SK-N-SH treated with all-trans-retinoic acid at 6 μM for 48 hours (cell line): ENCODE measurements at regions not wholly inside any gene's neighbourhood (a gene's known extent, or its start where the extent isn't known, plus 50 kb on each side); places are given as distances from the start of the nearest gene placed in this dataset.

Experiments
- ATAC-seq: fragments of 200-7000 bp; cut with Tn5 transposase; 3 replicates; pipeline ENCODE4 v1.9.1; 2020; ENCODE audit warnings: mild to moderate bottlenecking, moderate library complexity
- CREB5 ChIP-seq: fragments of 250-450 bp; sonication (Bioruptor Pico); IDR thresholded peaks from 2 replicates; pipeline ENCODE4 v1.5.1; 2020; ENCODE audit warnings: low read depth, mild to moderate bottlenecking, moderate library complexity
- CSDC2 ChIP-seq: fragments of 250-450 bp; sonication (Bioruptor Pico); IDR thresholded peaks from 2 replicates; pipeline ENCODE4 v1.5.0; 2020; ENCODE audit warnings: mild to moderate bottlenecking, moderate library complexity
- CSRNP3 ChIP-seq: fragments of 250-450 bp; sonication (Bioruptor Pico); IDR thresholded peaks from 2 replicates; pipeline ENCODE4 v1.5.1; 2021; ENCODE audit warnings: mild to moderate bottlenecking, moderate library complexity
- ESRRG ChIP-seq: fragments of 250-450 bp; sonication (Bioruptor Pico); IDR thresholded peaks from 2 replicates; pipeline ENCODE4 v1.6.1; 2021; ENCODE audit warnings: mild to moderate bottlenecking
- GLIS3 ChIP-seq: fragments of 250-450 bp; sonication (Bioruptor Pico); IDR thresholded peaks from 2 replicates; pipeline ENCODE4 v1.5.0; 2020; ENCODE audit warnings: mild to moderate bottlenecking, moderate library complexity
- ISL1 ChIP-seq: fragments of 250-450 bp; sonication (Bioruptor Pico); IDR thresholded peaks from 2 replicates; pipeline ENCODE4 v2.1.2; 2022; ENCODE audit warnings: mild to moderate bottlenecking, moderate library complexity
- OSR1 ChIP-seq: fragments of 250-450 bp; sonication (Bioruptor Pico); IDR thresholded peaks from 2 replicates; pipeline ENCODE4 v1.8.0; 2022; ENCODE audit warnings: moderate library complexity, mild to moderate bottlenecking, inconsistent platforms
- PATZ1 ChIP-seq: fragments of 250-450 bp; sonication (Bioruptor Pico); IDR thresholded peaks from 2 replicates; pipeline ENCODE4 v1.8.0; 2020; ENCODE audit warnings: mild to moderate bottlenecking, moderate library complexity, borderline replicate concordance
- PPARA ChIP-seq: fragments of 250-450 bp; sonication (Bioruptor Pico); IDR thresholded peaks from 2 replicates; pipeline ENCODE4 v1.5.0; 2020; ENCODE audit warnings: mild to moderate bottlenecking, borderline replicate concordance
- SNAI2 ChIP-seq: fragments of 250-450 bp; sonication (Bioruptor Pico); IDR thresholded peaks from 2 replicates; pipeline ENCODE4 v1.5.0; 2020; ENCODE audit warnings: mild to moderate bottlenecking, moderate library complexity
- TCF4 ChIP-seq: fragments of 250-450 bp; sonication (Bioruptor Pico); IDR thresholded peaks from 2 replicates; pipeline ENCODE4 v1.8.0; 2021; ENCODE audit warnings: mild to moderate bottlenecking, moderate library complexity, borderline replicate concordance
- TOX ChIP-seq: fragments of 250-450 bp; sonication (Bioruptor Pico); IDR thresholded peaks from 2 replicates; pipeline ENCODE4 v1.8.0; 2021; ENCODE audit warnings: mild to moderate bottlenecking, moderate library complexity, borderline replicate concordance
- TSHZ2 ChIP-seq: fragments of 250-450 bp; sonication (Bioruptor Pico); IDR thresholded peaks from 2 replicates; pipeline ENCODE4 v1.5.0; 2020; ENCODE audit warnings: mild to moderate bottlenecking, moderate library complexity
- ZC3H10 ChIP-seq: fragments of 250-450 bp; sonication (Bioruptor Pico); IDR thresholded peaks from 2 replicates; pipeline ENCODE4 v1.5.1; 2021; ENCODE audit warnings: mild to moderate bottlenecking, moderate library complexity
- ZFP3 ChIP-seq: fragments of 250-450 bp; sonication (Bioruptor Pico); IDR thresholded peaks from 2 replicates; pipeline ENCODE4 v1.5.0; 2020; ENCODE audit warnings: mild to moderate bottlenecking, moderate library complexity
- ZFP30 ChIP-seq: fragments of 450-650 bp; formaldehyde crosslinking; IDR thresholded peaks from 2 replicates; pipeline ENCODE4 v1.5.0; 2022; ENCODE audit warnings: mild to moderate bottlenecking, moderate library complexity
- ZNF70 ChIP-seq: fragments of 450-650 bp; formaldehyde crosslinking; IDR thresholded peaks from 2 replicates; pipeline ENCODE4 v1.5.0; 2020; ENCODE audit warnings: mild to moderate bottlenecking, moderate library complexity
- ZNF8 ChIP-seq: fragments of 450-650 bp; formaldehyde crosslinking; IDR thresholded peaks from 2 replicates; pipeline ENCODE4 v1.5.0; 2020; ENCODE audit warnings: mild to moderate bottlenecking, moderate library complexity

GRCh38 chr12:33125755-33126154, 229.2 kb upstream of the PKP2 start:
- TF ChIP-seq CSDC2 (CRISPR knock-in tag) (no peak), ZFP30 (no peak), ZFP3 (CRISPR knock-in tag) (no peak), CREB5 (CRISPR knock-in tag) (no peak), PATZ1 (CRISPR knock-in tag) (no peak), TSHZ2 (CRISPR knock-in tag) (no peak), PPARA (CRISPR knock-in tag) (no peak), ZNF70 (CRISPR knock-in tag) (no peak)
- ATAC-seq = no peak

- no peak for ATAC-seq
- TF ChIP-seq OSR1 (CRISPR knock-in tag) (no peak), CREB5 (CRISPR knock-in tag) (no peak), TSHZ2 (CRISPR knock-in tag) (no peak), PPARA (CRISPR knock-in tag) (no peak), CSRNP3 (CRISPR knock-in tag) (no peak), TCF4 (CRISPR knock-in tag) (no peak), ZNF8 (CRISPR knock-in tag) (no peak), ZFP3 (CRISPR knock-in tag) (no peak), CSDC2 (CRISPR knock-in tag) (no peak)
Observed at GRCh38 chr12:33116284-33116683, 219.7 kb upstream of the PKP2 start.

GRCh38 chr12:33115716-33116115, 219.1 kb upstream of the PKP2 start:
- ATAC-seq = no peak
- TF ChIP-seq ZC3H10 (CRISPR knock-in tag) = no peak
- no peak for TF ChIP-seq GLIS3 (CRISPR knock-in tag)
- TF ChIP-seq CSDC2 (CRISPR knock-in tag) = no peak
- no peak for TF ChIP-seq ZFP3 (CRISPR knock-in tag)
- TF ChIP-seq SNAI2 (CRISPR knock-in tag) = no peak
- no peak for TF ChIP-seq TSHZ2 (CRISPR knock-in tag)
- TF ChIP-seq ZNF8 (CRISPR knock-in tag) = no peak
- no peak for TF ChIP-seq ISL1 (CRISPR knock-in tag)
- TF ChIP-seq ESRRG (CRISPR knock-in tag) = no peak
- no peak for TF ChIP-seq PPARA (CRISPR knock-in tag)
- TF ChIP-seq TOX (CRISPR knock-in tag) = no peak
- TF ChIP-seq PATZ1 (CRISPR knock-in tag) = no peak
- no peak for TF ChIP-seq CREB5 (CRISPR knock-in tag)
- no peak for TF ChIP-seq ZNF70 (CRISPR knock-in tag)
